ENCODE measurements at regions not wholly inside any gene's neighbourhood (a gene's known extent, or its start where the extent isn't known, plus 50 kb on each side); places are given as distances from the start of the nearest gene placed in this dataset.

DNA sequence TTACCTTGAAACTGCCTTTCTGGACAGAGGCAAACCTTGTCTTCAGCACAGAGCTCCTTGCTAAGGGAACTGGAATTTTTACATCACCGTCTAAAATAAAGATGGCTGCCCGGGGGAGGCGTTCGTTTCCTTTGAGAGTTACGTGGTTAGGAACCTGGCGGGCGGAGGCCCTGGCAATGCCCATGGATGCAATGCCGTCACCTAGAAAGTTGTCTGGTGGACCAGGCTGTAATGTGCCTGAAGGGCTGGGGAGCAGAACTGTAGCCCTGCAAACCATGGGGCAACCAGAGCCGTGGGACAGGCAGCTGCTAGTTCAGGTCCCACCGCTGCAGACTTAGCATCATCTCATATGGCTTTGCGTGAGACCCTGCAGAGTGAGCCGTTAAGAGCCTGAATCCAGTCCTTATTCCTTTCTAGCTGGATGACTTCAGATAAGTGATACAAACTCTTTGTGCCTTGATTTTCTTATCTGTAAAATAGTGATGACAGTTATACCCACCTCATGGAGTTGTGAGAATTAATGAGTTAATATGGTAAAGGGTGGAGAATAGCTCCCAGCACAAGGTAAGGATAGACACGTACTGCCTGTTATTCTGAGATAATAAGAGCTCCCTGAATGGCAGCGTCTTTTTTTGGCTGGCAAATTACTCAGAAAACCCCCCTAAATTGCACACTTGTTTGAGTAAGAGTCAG is 219.7 kb downstream of the EMX2 start (continued):
- TF ChIP-seq ZNF623 (tag by site-specific recombination; IDR thresholded peaks at IDR 0.05) (no peak), ZNF138 (tag by site-specific recombination; IDR thresholded peaks at IDR 0.05; ENCODE audit: borderline replicate concordance) (no peak), BCL11A (tag by site-specific recombination; IDR thresholded peaks at IDR 0.05; ENCODE audit: low read depth) (no peak), ZFP37 (tag by site-specific recombination; IDR thresholded peaks at IDR 0.05) (no peak), ZNF112 (tag by site-specific recombination; IDR thresholded peaks at IDR 0.05) (no peak), FEZF1 (tag by site-specific recombination; IDR thresholded peaks at IDR 0.05) (0 out of 2 replicates have a peak, but pooled peaks have one; percentile 67), ZNF335 (tag by site-specific recombination; conservative IDR thresholded peaks at IDR 0.05) (peak; percentile 82), ZNF274 (IDR thresholded peaks at IDR 0.05; ENCODE audit: low read length) (no peak), ZNF274 (tag by site-specific recombination; IDR thresholded peaks at IDR 0.05; ENCODE audit: borderline replicate concordance) (no peak), GLI4 (tag by site-specific recombination; IDR thresholded peaks at IDR 0.05) (no peak), ZNF311 (tag by site-specific recombination; IDR thresholded peaks at IDR 0.05; ENCODE audit: borderline replicate concordance) (no peak), KLF9 (tag by site-specific recombination; IDR thresholded peaks at IDR 0.05; ENCODE audit: low read depth) (no peak), MYNN (tag by site-specific recombination; IDR thresholded peaks at IDR 0.05; ENCODE audit: borderline replicate concordance) (peak; percentile 83), ZNF664 (tag by site-specific recombination; IDR thresholded peaks at IDR 0.05) (peak; percentile 31; the same call in 1 of the 2 replicates), ZNF184 (tag by site-specific recombination; IDR thresholded peaks at IDR 0.05) (0 out of 2 replicates have a peak, but pooled peaks have one; percentile 33), ZNF426 (tag by site-specific recombination; IDR thresholded peaks at IDR 0.05) (no peak), GFI1B (tag by site-specific recombination; IDR thresholded peaks at IDR 0.05) (no peak), ZNF677 (tag by site-specific recombination; IDR thresholded peaks at IDR 0.05) (no peak), BCL11B (tag by site-specific recombination; IDR thresholded peaks at IDR 0.05; ENCODE audit: low read depth) (no peak), ZNF621 (tag by site-specific recombination; IDR thresholded peaks at IDR 0.05) (no peak), ZNF248 (tag by site-specific recombination; IDR thresholded peaks at IDR 0.05) (no peak), ZNF610 (tag by site-specific recombination; IDR thresholded peaks at IDR 0.05; ENCODE audit: borderline replicate concordance) (no peak), ZNF19 (tag by site-specific recombination; IDR thresholded peaks at IDR 0.05; ENCODE audit: low read depth) (no peak), ZNF555 (tag by site-specific recombination; conservative IDR thresholded peaks at IDR 0.05) (no peak)
- TF ChIP-seq, protein P1, sequence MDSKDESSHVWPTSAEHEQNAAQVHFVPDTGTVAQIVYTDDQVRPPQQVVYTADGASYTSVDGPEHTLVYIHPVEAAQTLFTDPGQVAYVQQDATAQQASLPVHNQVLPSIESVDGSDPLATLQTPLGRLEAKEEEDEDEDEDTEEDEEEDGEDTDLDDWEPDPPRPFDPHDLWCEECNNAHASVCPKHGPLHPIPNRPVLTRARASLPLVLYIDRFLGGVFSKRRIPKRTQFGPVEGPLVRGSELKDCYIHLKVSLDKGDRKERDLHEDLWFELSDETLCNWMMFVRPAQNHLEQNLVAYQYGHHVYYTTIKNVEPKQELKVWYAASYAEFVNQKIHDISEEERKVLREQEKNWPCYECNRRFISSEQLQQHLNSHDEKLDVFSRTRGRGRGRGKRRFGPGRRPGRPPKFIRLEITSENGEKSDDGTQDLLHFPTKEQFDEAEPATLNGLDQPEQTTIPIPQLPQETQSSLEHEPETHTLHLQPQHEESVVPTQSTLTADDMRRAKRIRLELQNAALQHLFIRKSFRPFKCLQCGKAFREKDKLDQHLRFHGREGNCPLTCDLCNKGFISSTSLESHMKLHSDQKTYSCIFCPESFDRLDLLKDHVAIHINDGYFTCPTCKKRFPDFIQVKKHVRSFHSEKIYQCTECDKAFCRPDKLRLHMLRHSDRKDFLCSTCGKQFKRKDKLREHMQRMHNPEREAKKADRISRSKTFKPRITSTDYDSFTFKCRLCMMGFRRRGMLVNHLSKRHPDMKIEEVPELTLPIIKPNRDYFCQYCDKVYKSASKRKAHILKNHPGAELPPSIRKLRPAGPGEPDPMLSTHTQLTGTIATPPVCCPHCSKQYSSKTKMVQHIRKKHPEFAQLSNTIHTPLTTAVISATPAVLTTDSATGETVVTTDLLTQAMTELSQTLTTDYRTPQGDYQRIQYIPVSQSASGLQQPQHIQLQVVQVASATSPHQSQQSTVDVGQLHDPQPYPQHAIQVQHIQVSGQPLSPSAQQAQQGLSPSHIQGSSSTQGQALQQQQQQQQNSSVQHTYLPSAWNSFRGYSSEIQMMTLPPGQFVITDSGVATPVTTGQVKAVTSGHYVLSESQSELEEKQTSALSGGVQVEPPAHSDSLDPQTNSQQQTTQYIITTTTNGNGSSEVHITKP (tag by site-specific recombination; IDR thresholded peaks at IDR 0.05), result no peak
- TF ChIP-seq, protein P2, sequence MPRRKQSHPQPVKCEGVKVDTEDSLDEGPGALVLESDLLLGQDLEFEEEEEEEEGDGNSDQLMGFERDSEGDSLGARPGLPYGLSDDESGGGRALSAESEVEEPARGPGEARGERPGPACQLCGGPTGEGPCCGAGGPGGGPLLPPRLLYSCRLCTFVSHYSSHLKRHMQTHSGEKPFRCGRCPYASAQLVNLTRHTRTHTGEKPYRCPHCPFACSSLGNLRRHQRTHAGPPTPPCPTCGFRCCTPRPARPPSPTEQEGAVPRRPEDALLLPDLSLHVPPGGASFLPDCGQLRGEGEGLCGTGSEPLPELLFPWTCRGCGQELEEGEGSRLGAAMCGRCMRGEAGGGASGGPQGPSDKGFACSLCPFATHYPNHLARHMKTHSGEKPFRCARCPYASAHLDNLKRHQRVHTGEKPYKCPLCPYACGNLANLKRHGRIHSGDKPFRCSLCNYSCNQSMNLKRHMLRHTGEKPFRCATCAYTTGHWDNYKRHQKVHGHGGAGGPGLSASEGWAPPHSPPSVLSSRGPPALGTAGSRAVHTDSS (tag by site-specific recombination; IDR thresholded peaks at IDR 0.05), result no peak
- TF ChIP-seq, protein P3, sequence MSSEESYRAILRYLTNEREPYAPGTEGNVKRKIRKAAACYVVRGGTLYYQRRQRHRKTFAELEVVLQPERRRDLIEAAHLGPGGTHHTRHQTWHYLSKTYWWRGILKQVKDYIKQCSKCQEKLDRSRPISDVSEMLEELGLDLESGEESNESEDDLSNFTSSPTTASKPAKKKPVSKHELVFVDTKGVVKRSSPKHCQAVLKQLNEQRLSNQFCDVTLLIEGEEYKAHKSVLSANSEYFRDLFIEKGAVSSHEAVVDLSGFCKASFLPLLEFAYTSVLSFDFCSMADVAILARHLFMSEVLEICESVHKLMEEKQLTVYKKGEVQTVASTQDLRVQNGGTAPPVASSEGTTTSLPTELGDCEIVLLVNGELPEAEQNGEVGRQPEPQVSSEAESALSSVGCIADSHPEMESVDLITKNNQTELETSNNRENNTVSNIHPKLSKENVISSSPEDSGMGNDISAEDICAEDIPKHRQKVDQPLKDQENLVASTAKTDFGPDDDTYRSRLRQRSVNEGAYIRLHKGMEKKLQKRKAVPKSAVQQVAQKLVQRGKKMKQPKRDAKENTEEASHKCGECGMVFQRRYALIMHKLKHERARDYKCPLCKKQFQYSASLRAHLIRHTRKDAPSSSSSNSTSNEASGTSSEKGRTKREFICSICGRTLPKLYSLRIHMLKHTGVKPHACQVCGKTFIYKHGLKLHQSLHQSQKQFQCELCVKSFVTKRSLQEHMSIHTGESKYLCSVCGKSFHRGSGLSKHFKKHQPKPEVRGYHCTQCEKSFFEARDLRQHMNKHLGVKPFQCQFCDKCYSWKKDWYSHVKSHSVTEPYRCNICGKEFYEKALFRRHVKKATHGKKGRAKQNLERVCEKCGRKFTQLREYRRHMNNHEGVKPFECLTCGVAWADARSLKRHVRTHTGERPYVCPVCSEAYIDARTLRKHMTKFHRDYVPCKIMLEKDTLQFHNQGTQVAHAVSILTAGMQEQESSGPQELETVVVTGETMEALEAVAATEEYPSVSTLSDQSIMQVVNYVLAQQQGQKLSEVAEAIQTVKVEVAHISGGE (tag by site-specific recombination; conservative IDR thresholded peaks at IDR 0.05; ENCODE audit: low read depth), result no peak
- TF ChIP-seq, protein P4, sequence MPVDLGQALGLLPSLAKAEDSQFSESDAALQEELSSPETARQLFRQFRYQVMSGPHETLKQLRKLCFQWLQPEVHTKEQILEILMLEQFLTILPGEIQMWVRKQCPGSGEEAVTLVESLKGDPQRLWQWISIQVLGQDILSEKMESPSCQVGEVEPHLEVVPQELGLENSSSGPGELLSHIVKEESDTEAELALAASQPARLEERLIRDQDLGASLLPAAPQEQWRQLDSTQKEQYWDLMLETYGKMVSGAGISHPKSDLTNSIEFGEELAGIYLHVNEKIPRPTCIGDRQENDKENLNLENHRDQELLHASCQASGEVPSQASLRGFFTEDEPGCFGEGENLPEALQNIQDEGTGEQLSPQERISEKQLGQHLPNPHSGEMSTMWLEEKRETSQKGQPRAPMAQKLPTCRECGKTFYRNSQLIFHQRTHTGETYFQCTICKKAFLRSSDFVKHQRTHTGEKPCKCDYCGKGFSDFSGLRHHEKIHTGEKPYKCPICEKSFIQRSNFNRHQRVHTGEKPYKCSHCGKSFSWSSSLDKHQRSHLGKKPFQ (tag by site-specific recombination; IDR thresholded peaks at IDR 0.05), result no peak
